ENCODE measurements at regions not wholly inside any gene's neighbourhood (a gene's known extent, or its start where the extent isn't known, plus 50 kb on each side); places are given as distances from the start of the nearest gene placed in this dataset.

GRCh38 chr20:52921340-52921739 lies 50.8 kb upstream of the TSHZ2 start:
- no peak for DNase-seq (ENCODE audit: low read depth in 2 of 2)

GRCh38 chr20:52918311-52918710 lies 53.8 kb upstream of the TSHZ2 start:
- DNase-seq (ENCODE audit: low read depth in 2 of 2) = no peak

GRCh38 chr20:52915564-52915963 lies 56.6 kb upstream of the TSHZ2 start:
- DNase-seq (ENCODE audit: low read depth in 2 of 2) = no peak

- DNase-seq (ENCODE audit: low read depth in 2 of 2) = no peak
Measured at GRCh38 chr20:52914870-52915269, 57.3 kb upstream of the TSHZ2 start.

GRCh38 chr20:52913650-52914387 lies 58.3 kb upstream of the TSHZ2 start:
- DNase-seq (ENCODE audit: low read depth in 2 of 2) = no peak

- DNase-seq (ENCODE audit: low read depth in 2 of 2) = no peak
Measured at GRCh38 chr20:52905241-52905994, 66.7 kb upstream of the TSHZ2 start.

- no peak for DNase-seq (ENCODE audit: low read depth in 2 of 2)
Measured at GRCh38 chr20:52904837-52905236, 67.3 kb upstream of the TSHZ2 start.

- no peak for DNase-seq (ENCODE audit: low read depth in 2 of 2)
Measured at GRCh38 chr20:52899041-52899608, 73.0 kb upstream of the TSHZ2 start.

- no peak for DNase-seq (ENCODE audit: low read depth in 2 of 2)
Measured at GRCh38 chr20:52896348-52896747, 75.8 kb upstream of the TSHZ2 start.

- no peak for DNase-seq (ENCODE audit: low read depth in 2 of 2)
Measured at GRCh38 chr20:52895701-52896100, 76.5 kb upstream of the TSHZ2 start.

- no peak for DNase-seq (ENCODE audit: low read depth in 2 of 2)
Measured at GRCh38 chr20:52895235-52895634, 76.9 kb upstream of the TSHZ2 start.

GRCh38 chr20:52893498-52893897 lies 78.7 kb upstream of the TSHZ2 start:
- no peak for DNase-seq (ENCODE audit: low read depth in 2 of 2)

GRCh38 chr20:52892023-52892422 lies 80.1 kb upstream of the TSHZ2 start:
- DNase-seq (ENCODE audit: low read depth in 2 of 2) = no peak

GRCh38 chr20:52890130-52890529 lies 82.0 kb upstream of the TSHZ2 start:
- no peak for DNase-seq (ENCODE audit: low read depth in 2 of 2)

- DNase-seq (ENCODE audit: low read depth in 2 of 2) = no peak
Measured at GRCh38 chr20:52889225-52889624, 82.9 kb upstream of the TSHZ2 start.

- DNase-seq (ENCODE audit: low read depth in 2 of 2) = no peak
Measured at GRCh38 chr20:52888096-52888495, 84.1 kb upstream of the TSHZ2 start.

GRCh38 chr20:52880997-52881396 lies 91.2 kb upstream of the TSHZ2 start:
- no peak for DNase-seq (ENCODE audit: low read depth in 2 of 2)

GRCh38 chr20:52880259-52880658 lies 91.9 kb upstream of the TSHZ2 start:
- DNase-seq (ENCODE audit: low read depth in 2 of 2) = no peak

GRCh38 chr20:52874241-52874640 lies 97.9 kb upstream of the TSHZ2 start:
- no peak for DNase-seq (ENCODE audit: low read depth in 2 of 2)

- no peak for DNase-seq (ENCODE audit: low read depth in 2 of 2)
Measured at GRCh38 chr20:52869698-52870501, 102.3 kb upstream of the TSHZ2 start.

- DNase-seq (ENCODE audit: low read depth in 2 of 2) = no peak
Measured at GRCh38 chr20:52869276-52869675, 102.9 kb upstream of the TSHZ2 start.

- no peak for DNase-seq (ENCODE audit: low read depth in 2 of 2)
Measured at GRCh38 chr20:52867305-52867704, 104.9 kb upstream of the TSHZ2 start.

Measured in activated CD8-positive, alpha-beta memory T cell treated with anti-CD3 and anti-CD28 coated beads for 4 hours (primary cell).